GM12878 (cell line): ENCODE measurements at regions not wholly inside any gene's neighbourhood (a gene's known extent, or its start where the extent isn't known, plus 50 kb on each side); places are given as distances from the start of the nearest gene placed in this dataset.

Experiments used
- ATF7 ChIP-seq: fragments of 450-650 bp; IDR thresholded peaks from 2 replicates; pipeline ENCODE4 v1.6.1; 2016; ENCODE audit warnings: low read depth, mild to moderate bottlenecking
- BRCA1 ChIP-seq: IDR thresholded peaks from 2 replicates; pipeline ENCODE4 v1.6.1; 2011; ENCODE audit warnings: low read depth, low read length, improper control_type of control experiment
- CBFB ChIP-seq: IDR thresholded peaks from 2 replicates; pipeline ENCODE4 v1.6.1; 2016; ENCODE audit warnings: antibody characterized with exemption, low read depth
- CREM ChIP-seq: IDR thresholded peaks from 2 replicates; pipeline ENCODE4 v1.6.1; 2014; ENCODE audit warnings: antibody characterized with exemption, low read depth
- EGR1 ChIP-seq, 2 experiments: IDR thresholded peaks; 1 replicate in 1 of 2; 2 replicates in 1 of 2; pipeline ENCODE4 v1.6.1; 2011 to 2012; ENCODE audit warnings: low read depth in 2 of 2, low read length in 2 of 2, borderline replicate concordance in 1 of 2, mild to moderate bottlenecking in 1 of 2, moderate library complexity in 1 of 2
- ESRRA ChIP-seq: IDR thresholded peaks from 2 replicates; pipeline ENCODE4 v1.6.1; 2012; ENCODE audit warnings: mild to moderate bottlenecking, low read length, improper control_type of control experiment
- EZH2 ChIP-seq: IDR thresholded peaks from 2 replicates; pipeline ENCODE4 v1.6.1; 2012; ENCODE audit warnings: low read depth, mild to moderate bottlenecking, control low read depth, inconsistent platforms, low read length, borderline replicate concordance; ENCODE audit not compliant: control insufficient read depth
- HDAC2 ChIP-seq: fragments of 200-600 bp; sonication (generic); IDR thresholded peaks from 2 replicates; pipeline ENCODE4 v1.6.1; 2017
- HDAC6 ChIP-seq: fragments of 200-600 bp; sonication (generic); IDR thresholded peaks from one replicate; pipeline ENCODE4 v1.8.0; 2017; ENCODE audit warnings: antibody characterized with exemption; ENCODE audit not compliant: unreplicated experiment
- HDGF ChIP-seq: fragments of 450-650 bp; IDR thresholded peaks from 2 replicates; pipeline ENCODE4 v1.6.1; 2016; ENCODE audit warnings: antibody characterized with exemption
- KAT2A ChIP-seq: conservative IDR thresholded peaks from 2 replicates; pipeline ENCODE4 v1.6.1; 2011; ENCODE audit warnings: low read depth, low read length; ENCODE audit not compliant: control insufficient read depth
- KDM1A ChIP-seq: fragments of 200-600 bp; sonication (generic); IDR thresholded peaks from 2 replicates; pipeline ENCODE4 v1.6.1; 2016; ENCODE audit warnings: borderline replicate concordance
- MEF2A ChIP-seq: IDR thresholded peaks from 2 replicates; pipeline ENCODE4 v1.6.1; 2011; ENCODE audit warnings: low read depth, mild to moderate bottlenecking, low read length, moderate library complexity; ENCODE audit not compliant: insufficient read depth
- MEF2B ChIP-seq: fragments of 450-650 bp; IDR thresholded peaks from 2 replicates; pipeline ENCODE4 v1.6.1; 2018; ENCODE audit warnings: mild to moderate bottlenecking, moderate library complexity; ENCODE audit not compliant: partially characterized antibody, poor library complexity, severe bottlenecking
- MLLT1 ChIP-seq: fragments of 450-650 bp; IDR thresholded peaks from 2 replicates; pipeline ENCODE4 v1.6.1; 2016; ENCODE audit warnings: mild to moderate bottlenecking
- PAX8 ChIP-seq: fragments of 450-650 bp; IDR thresholded peaks from 2 replicates; pipeline ENCODE4 v1.6.1; 2017; ENCODE audit warnings: mild to moderate bottlenecking, moderate library complexity
- PBX3 ChIP-seq: IDR thresholded peaks from 2 replicates; pipeline ENCODE4 v1.6.1; 2011; ENCODE audit warnings: mild to moderate bottlenecking, low read depth, low read length, moderate library complexity; ENCODE audit not compliant: insufficient replicate concordance
- SKIL ChIP-seq: fragments of 450-650 bp; IDR thresholded peaks from 2 replicates; pipeline ENCODE4 v1.6.1; 2017; ENCODE audit warnings: mild to moderate bottlenecking, low read depth, inconsistent platforms; ENCODE audit not compliant: poor library complexity, severe bottlenecking
- SMAD5 ChIP-seq: IDR thresholded peaks from 2 replicates; pipeline ENCODE4 v1.6.1; 2016; ENCODE audit warnings: antibody characterized with exemption, low read depth
- SMC3 ChIP-seq: IDR thresholded peaks from 2 replicates; pipeline ENCODE4 v1.6.1; 2011; ENCODE audit warnings: low read length, improper control_type of control experiment, borderline replicate concordance
- USF1 ChIP-seq: IDR thresholded peaks from 2 replicates; pipeline ENCODE4 v1.6.1; 2011; ENCODE audit warnings: borderline replicate concordance, low read depth, mild to moderate bottlenecking, moderate library complexity, mixed read lengths, low read length; ENCODE audit not compliant: insufficient read depth; ENCODE audit errors: extremely low read length
- YBX1 ChIP-seq: fragments of 450-650 bp; IDR thresholded peaks from 2 replicates; pipeline ENCODE4 v1.6.1; 2016; ENCODE audit warnings: antibody characterized with exemption
- ZNF592 ChIP-seq: fragments of 450-650 bp; IDR thresholded peaks from 2 replicates; pipeline ENCODE4 v1.6.1; 2017; ENCODE audit warnings: mild to moderate bottlenecking, moderate library complexity

GRCh38 chr2:188235364-188235763, 56.3 kb upstream of the GULP1 start (continued):
- TF ChIP-seq ATF7 (peak; percentile 32; the same call in 1 of the 2 replicates), MEF2A (no peak), KDM1A (no peak), PAX8 (no peak), PBX3 (no peak), KAT2A (no peak), EGR1 (IDR thresholded peaks at IDR 0.05; ENCODE audit: borderline replicate concordance in 1 of 2, low read depth in 2 of 2, low read length in 2 of 2) (no peak), HDAC2 (no peak), CREM (peak; percentile 30; the same call in 1 of the 2 replicates), ZNF592 (no peak), MLLT1 (peak; percentile 90), BRCA1 (no peak), CBFB (peak; percentile 81), SKIL (peak; percentile 33), SMC3 (no peak), EZH2 (no peak), HDAC6 (no peak), USF1 (no peak), HDGF (no peak), MEF2B (peak; percentile 24), YBX1 (no peak), SMAD5 (no peak), ESRRA (no peak)
